WERI-Rb-1 (cell line): ENCODE measurements at regions not wholly inside any gene's neighbourhood (a gene's known extent, or its start where the extent isn't known, plus 50 kb on each side); places are given as distances from the start of the nearest gene placed in this dataset.
A peak's percentile ranks its signal among the peaks of the same experiment; 100 is the strongest.

Experiments
- DNase-seq: peaks from one replicate; pipeline ENCODE4 v3.0.0-alpha.2; 2020
- H3K27ac ChIP-seq: fragments of 250-450 bp; sonication (Bioruptor Pico); 2 replicates; pipeline ENCODE4 v1.5.1; 2020; ENCODE audit warnings: mild to moderate bottlenecking, moderate library complexity
- H3K27me3 ChIP-seq: fragments of 250-450 bp; sonication (Bioruptor Pico); 2 replicates; pipeline ENCODE4 v1.5.1; 2021; ENCODE audit warnings: mild to moderate bottlenecking, low read depth, moderate library complexity; ENCODE audit not compliant: insufficient read depth, severe bottlenecking
- H3K36me3 ChIP-seq: fragments of 250-450 bp; sonication (Bioruptor Pico); 2 replicates; pipeline ENCODE4 v1.5.1; 2020; ENCODE audit warnings: mild to moderate bottlenecking, moderate library complexity
- H3K4me3 ChIP-seq: 2 replicates; pipeline ENCODE4 v1.5.1; 2011; ENCODE audit warnings: low read depth, mild to moderate bottlenecking, control low read depth, low read length
- H3K9me3 ChIP-seq: fragments of 250-450 bp; sonication (Bioruptor Pico); 2 replicates; pipeline ENCODE4 v1.5.1; 2021; ENCODE audit warnings: mild to moderate bottlenecking, moderate library complexity; ENCODE audit not compliant: severe bottlenecking
- TF ChIP-seq, protein P1 (sequence below): IDR thresholded peaks from 2 replicates; pipeline ENCODE4 v1.5.1; 2011; ENCODE audit warnings: low read depth, mild to moderate bottlenecking, control low read depth, inconsistent platforms, low read length

DNA sequence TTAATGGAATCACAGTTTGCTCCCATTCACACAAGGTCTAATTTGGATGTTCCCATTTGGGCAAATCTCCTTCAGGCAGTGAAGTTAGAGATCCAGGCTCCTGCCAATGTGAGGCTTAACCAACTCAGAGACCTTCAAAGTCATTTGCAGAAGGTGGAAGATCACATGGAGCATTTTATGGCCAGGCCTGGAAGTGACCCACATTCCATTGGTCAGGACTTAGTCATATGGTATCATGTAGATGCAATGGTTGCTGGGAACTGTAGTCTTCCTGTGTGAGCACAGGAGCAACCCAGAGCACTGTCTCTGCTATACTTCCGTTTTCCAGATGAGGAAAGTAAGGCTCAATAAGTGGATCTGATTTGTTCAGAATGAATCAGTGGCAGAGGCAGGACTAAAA, 292.7 kb upstream of the SMARCA2 start:
- no peaks in the 10 kb centered on the region for H3K36me3 ChIP-seq
- H3K27ac ChIP-seq: no peak overlapping the region
- TF ChIP-seq, protein P1, sequence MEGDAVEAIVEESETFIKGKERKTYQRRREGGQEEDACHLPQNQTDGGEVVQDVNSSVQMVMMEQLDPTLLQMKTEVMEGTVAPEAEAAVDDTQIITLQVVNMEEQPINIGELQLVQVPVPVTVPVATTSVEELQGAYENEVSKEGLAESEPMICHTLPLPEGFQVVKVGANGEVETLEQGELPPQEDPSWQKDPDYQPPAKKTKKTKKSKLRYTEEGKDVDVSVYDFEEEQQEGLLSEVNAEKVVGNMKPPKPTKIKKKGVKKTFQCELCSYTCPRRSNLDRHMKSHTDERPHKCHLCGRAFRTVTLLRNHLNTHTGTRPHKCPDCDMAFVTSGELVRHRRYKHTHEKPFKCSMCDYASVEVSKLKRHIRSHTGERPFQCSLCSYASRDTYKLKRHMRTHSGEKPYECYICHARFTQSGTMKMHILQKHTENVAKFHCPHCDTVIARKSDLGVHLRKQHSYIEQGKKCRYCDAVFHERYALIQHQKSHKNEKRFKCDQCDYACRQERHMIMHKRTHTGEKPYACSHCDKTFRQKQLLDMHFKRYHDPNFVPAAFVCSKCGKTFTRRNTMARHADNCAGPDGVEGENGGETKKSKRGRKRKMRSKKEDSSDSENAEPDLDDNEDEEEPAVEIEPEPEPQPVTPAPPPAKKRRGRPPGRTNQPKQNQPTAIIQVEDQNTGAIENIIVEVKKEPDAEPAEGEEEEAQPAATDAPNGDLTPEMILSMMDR: no peak
- H3K4me3 ChIP-seq: no peak overlapping the region
- no peak for DNase-seq
- H3K9me3 ChIP-seq: no peaks in the 10 kb centered on the region
- peaks cover 72% of the 10 kb centered on the region for H3K27me3 ChIP-seq

DNA sequence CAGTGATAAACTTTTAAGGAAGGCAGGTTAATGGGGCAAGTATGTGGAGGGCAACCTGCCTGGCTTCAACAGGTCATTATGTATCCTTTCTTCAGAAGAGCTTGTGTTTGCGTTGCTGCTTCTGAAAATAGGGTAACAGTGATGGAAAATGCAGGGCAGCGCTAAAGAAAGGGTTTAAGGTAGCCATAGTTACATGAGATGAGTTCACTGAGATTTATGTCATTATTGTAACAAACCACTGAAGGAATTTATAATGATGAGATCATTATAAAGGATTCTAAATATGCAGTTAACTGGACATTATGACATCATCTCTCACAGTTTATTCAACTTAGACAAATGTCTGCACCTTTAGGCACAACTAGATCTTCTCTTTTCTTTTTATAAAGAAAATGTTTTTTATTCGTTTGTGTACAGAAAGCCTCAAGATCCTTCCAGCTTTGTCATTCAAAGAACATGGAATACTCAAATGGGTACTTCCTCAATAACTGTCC, 291.6 kb upstream of the SMARCA2 start:
- no peak for DNase-seq
- H3K27ac ChIP-seq: no peak overlapping the region
- peaks cover 65% of the 10 kb centered on the region for H3K27me3 ChIP-seq
- no peaks in the 10 kb centered on the region for H3K36me3 ChIP-seq
- no peaks in the 10 kb centered on the region for H3K9me3 ChIP-seq
- TF ChIP-seq, protein P1: no peak
- H3K4me3 ChIP-seq: no peak overlapping the region

DNA sequence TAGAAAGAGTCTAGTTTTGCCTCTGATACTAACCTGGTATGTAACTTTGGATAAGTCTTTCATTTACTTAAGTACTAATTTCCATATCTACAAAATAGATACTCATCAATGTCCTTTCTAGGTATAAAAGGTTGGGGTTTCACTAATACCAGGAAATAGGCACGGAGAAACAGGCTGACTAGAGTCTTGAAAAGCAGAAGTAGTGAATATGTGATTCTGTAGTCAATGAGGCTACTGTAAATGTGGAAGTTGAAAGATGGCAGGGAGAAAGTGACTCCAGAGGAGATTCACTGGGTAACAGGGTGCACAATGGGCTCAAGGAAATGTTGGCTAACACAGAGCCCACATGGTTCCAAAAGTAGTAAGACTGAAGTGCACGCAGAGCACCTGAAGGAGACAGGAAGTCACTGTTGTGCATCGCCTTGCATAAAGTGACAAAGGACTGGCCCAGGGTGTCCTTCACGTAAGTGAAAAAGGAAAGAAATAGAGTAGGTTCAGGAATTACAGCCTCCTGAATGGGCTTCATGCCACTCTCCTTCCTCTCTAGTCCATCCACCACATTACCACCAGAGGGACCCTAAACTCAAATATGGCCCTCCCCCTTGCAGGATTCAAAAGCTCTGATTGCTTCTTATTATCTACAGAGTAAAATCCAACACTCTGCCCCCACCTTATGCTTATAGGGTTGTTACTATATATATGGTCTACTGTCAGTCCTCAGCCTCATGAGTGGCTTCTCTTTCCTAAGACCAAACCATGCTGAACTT, 288.0 kb upstream of the SMARCA2 start:
- TF ChIP-seq, protein P1: peak; percentile 34; the same call in 1 of the 2 replicates
- Histone ChIP-seq H3K27me3 (peaks cover 62% of the 10 kb centered on the region), H3K27ac (no peak overlapping the region), H3K9me3 (no peaks in the 10 kb centered on the region), H3K4me3 (no peak overlapping the region), H3K36me3 (no peaks in the 10 kb centered on the region)
- no peak for DNase-seq

DNA sequence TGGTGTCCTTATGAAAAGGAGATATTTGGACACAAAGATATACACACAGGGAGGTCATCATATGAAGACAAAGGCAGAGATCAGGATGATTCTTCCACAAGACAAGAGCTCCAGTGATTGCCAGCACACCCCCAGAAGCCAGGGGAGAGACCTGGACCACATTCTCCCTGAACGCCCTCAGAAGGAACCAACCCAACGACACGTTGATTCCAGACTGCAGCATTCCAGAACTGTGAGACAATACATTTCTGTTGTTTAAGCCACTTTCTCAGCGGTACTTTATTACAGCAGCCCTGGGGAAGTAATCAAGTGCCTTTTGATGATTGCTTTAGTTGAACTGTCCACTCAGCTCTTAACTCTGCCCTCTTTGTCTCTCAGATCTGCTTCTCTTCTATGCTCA, 285.5 kb upstream of the SMARCA2 start:
- H3K27ac ChIP-seq: no peak overlapping the region
- no peak overlapping the region for H3K4me3 ChIP-seq

DNA sequence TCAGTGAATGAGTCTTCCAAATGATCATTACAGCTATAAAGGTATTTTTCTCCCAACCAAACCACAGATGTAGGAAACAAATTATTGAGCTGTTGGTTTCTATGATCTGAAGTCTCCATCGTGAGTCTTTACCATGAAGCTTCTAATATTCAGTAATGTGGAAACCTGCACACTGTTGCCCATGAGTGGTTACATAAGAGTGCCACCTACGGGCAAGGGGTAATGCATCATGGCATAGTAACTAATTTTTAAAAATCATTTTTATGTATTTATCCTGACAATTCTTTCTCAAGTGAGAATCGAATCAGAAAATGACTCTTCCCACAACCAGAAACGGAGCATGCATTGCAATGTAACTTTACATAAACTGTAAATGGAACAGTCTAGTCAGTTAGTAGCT, 282.5 kb upstream of the SMARCA2 start:
- Histone ChIP-seq H3K9me3 (no peaks in the 10 kb centered on the region), H3K27ac (no peak overlapping the region), H3K4me3 (no peak overlapping the region), H3K27me3 (peaks cover 62% of the 10 kb centered on the region), H3K36me3 (no peaks in the 10 kb centered on the region; the same call in 1 of the 2 replicates)
- no peak for DNase-seq
- TF ChIP-seq, protein P1: no peak

More for the DNA sequence above, 285.5 kb upstream of the SMARCA2 start:
- H3K36me3 ChIP-seq: no peaks in the 10 kb centered on the region; the same call in 1 of the 2 replicates
- no peak for DNase-seq
- TF ChIP-seq, protein P1: no peak
- no peaks in the 10 kb centered on the region for H3K9me3 ChIP-seq
- H3K27me3 ChIP-seq: peaks cover 63% of the 10 kb centered on the region
